ENCODE measurements at regions not wholly inside any gene's neighbourhood (a gene's known extent, or its start where the extent isn't known, plus 50 kb on each side); places are given as distances from the start of the nearest gene placed in this dataset.

DNA sequence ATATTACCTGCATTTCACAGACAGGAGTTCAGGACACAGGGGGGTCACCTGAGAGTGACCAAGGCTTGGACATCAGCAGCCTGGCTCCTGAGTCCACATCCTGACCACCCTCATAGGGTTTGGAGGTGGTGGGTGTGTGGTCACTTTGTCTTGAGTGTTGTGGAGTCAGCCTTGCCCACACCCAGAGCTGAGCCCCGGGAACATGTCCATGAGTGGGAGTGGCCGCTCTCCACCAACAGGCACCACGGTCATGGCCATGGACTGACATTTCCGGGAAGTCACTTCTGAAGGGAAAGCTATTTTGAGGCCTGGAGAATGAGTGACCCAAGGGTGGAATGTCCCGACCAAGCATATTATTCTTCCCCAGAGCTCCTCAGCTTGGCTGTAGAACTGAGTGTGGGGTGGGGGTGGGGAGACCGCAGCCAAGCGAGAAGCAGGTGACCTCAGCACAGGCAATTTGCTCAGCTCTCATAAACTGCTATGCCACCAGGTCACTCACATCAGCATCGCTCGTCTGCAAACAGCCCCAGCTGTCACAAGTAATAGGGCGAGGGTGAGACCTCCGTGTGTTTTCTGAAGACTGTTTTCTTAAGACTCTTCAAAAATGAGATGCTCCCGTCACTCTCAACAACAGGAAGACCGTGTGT, 348.6 kb upstream of the CDH4 start:
- DNase-seq = no peak
- Mint-ChIP-seq H3K27me3 (no peaks in the 10 kb centered on the region), H3K4me3 (no peak overlapping the region), H3K27ac (no peak overlapping the region), H3K36me3 (no peaks in the 10 kb centered on the region), H3K9me3 (peaks cover 4% of the 10 kb centered on the region), H3K4me1 (no peaks in the 10 kb centered on the region)

DNA sequence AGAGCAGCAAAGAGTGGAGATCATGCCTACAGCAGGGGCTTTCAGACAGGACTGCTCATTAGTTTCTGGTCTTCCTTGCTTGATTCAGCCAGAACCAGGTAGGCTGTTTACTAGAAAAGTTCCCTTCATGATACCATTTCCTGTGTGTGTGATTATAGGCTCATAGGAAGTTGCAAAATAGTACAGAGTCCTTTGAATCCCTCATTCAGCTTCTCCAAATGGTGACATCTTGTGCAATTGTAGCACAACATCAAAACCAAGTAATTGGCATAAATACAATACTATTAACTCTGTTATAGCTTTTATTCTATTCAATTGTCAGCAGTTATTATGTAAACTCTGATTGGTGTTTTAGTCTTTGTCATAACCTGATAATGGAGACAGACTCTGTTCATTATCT, 347.3 kb upstream of the CDH4 start:
- Mint-ChIP-seq H3K4me3 (no peak overlapping the region), H3K36me3 (no peaks in the 10 kb centered on the region), H3K4me1 (no peaks in the 10 kb centered on the region), H3K27ac (no peak overlapping the region), H3K27me3 (no peaks in the 10 kb centered on the region), H3K9me3 (peaks cover 4% of the 10 kb centered on the region)
- DNase-seq = no peak

- Mint-ChIP-seq H3K27me3 (no peaks in the 10 kb centered on the region), H3K36me3 (no peaks in the 10 kb centered on the region), H3K4me1 (no peaks in the 10 kb centered on the region), H3K27ac (no peak overlapping the region), H3K4me3 (no peak overlapping the region), H3K9me3 (peaks cover 4% of the 10 kb centered on the region)
- no peak for DNase-seq
Measured at GRCh38 chr20:60905919-60906318, 346.1 kb upstream of the CDH4 start.

GRCh38 chr20:60906555-60906954, 345.5 kb upstream of the CDH4 start:
- H3K9me3 Mint-ChIP-seq = peaks cover 4% of the 10 kb centered on the region
- H3K27ac Mint-ChIP-seq = no peak overlapping the region
- H3K4me3 Mint-ChIP-seq = no peak overlapping the region
- H3K36me3 Mint-ChIP-seq = no peaks in the 10 kb centered on the region
- no peaks in the 10 kb centered on the region for H3K27me3 Mint-ChIP-seq
- no peak for DNase-seq
- H3K4me1 Mint-ChIP-seq = no peaks in the 10 kb centered on the region

- no peak overlapping the region for H3K27ac Mint-ChIP-seq
- peaks cover 8% of the 10 kb centered on the region for H3K9me3 Mint-ChIP-seq
- H3K4me1 Mint-ChIP-seq = no peaks in the 10 kb centered on the region
- no peak overlapping the region for H3K4me3 Mint-ChIP-seq
- no peak for DNase-seq
- peaks cover 18% of the 10 kb centered on the region for H3K27me3 Mint-ChIP-seq
- no peaks in the 10 kb centered on the region for H3K36me3 Mint-ChIP-seq
Measured at GRCh38 chr20:60913298-60913697, 338.8 kb upstream of the CDH4 start.

- Mint-ChIP-seq H3K4me3 (no peak overlapping the region), H3K9me3 (peaks cover 4% of the 10 kb centered on the region), H3K36me3 (no peaks in the 10 kb centered on the region), H3K4me1 (no peaks in the 10 kb centered on the region), H3K27me3 (peaks cover 9% of the 10 kb centered on the region), H3K27ac (no peak overlapping the region)
- no peak for DNase-seq
Measured at GRCh38 chr20:60921022-60921622, 330.9 kb upstream of the CDH4 start.

DNA sequence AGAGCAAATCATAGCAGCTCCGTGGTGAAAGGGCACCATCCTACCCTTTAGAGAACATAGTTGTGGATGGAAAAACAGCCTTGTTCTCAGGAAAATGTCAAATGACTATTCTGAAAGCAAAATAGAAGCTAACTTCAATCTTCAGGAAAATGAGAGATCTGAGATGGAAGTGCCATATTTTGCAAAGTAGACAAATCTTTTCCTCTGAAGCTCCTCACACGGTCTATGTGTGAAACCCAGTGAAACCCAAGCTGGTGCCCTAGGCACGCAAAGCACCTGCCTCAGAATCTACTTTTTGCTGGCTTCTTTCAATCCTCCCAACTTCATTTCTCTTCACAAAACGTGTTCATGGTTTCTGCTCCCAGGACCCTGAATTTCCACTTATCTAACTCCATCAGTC, 325.2 kb upstream of the CDH4 start:
- Mint-ChIP-seq H3K27ac (no peak overlapping the region), H3K4me3 (no peak overlapping the region), H3K4me1 (no peaks in the 10 kb centered on the region), H3K27me3 (peaks cover 4% of the 10 kb centered on the region), H3K36me3 (no peaks in the 10 kb centered on the region), H3K9me3 (no peaks in the 10 kb centered on the region)
- DNase-seq = no peak

GRCh38 chr20:60928341-60928740, 323.7 kb upstream of the CDH4 start:
- H3K27me3 Mint-ChIP-seq = peaks cover 4% of the 10 kb centered on the region
- no peak for DNase-seq

DNA sequence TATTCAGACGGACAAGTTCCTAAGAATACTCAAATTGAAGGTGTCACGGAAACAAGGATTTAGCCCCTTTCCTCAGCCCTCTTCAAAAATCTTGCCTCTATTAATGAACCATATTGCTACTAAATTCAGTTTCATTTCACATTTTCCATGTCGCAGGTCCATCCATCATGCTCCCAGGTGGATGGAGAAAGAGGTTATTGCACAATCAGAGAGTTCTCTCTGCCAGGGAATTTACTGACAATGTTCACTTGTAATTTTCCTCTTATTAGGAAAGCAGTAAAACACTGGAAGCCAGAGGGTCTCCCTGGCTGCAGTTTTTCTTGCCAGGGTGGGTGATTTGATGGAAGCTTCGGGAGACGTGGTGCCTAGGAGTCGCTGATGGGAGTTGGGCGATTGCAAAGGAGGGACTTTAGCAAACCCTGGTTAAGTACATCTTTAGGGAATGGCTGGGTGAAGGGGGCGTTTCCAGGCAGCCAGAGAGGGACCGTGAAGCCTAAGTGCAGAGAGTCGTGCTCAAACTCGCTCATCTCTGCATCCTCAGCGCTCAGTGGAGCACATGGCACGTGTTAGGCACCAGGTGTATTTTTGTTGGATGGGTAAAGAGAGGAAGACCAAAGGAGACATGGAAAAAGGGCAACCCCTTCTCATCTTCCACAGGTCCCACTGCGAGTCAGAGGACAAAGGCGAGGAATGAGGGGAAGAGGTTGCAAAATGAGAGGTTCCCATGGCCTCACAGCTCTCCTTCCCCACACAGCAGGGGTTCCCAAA, 321.9 kb upstream of the CDH4 start:
- Mint-ChIP-seq H3K9me3 (no peaks in the 10 kb centered on the region), H3K36me3 (no peaks in the 10 kb centered on the region), H3K4me1 (no peaks in the 10 kb centered on the region), H3K4me3 (no peak overlapping the region), H3K27ac (no peak overlapping the region), H3K27me3 (peaks cover 4% of the 10 kb centered on the region)
- no peak for DNase-seq

More at GRCh38 chr20:60928341-60928740, 323.7 kb upstream of the CDH4 start:
- Mint-ChIP-seq H3K36me3 (no peaks in the 10 kb centered on the region), H3K27ac (no peak overlapping the region), H3K4me1 (no peaks in the 10 kb centered on the region), H3K4me3 (no peak overlapping the region), H3K9me3 (no peaks in the 10 kb centered on the region)

DNA sequence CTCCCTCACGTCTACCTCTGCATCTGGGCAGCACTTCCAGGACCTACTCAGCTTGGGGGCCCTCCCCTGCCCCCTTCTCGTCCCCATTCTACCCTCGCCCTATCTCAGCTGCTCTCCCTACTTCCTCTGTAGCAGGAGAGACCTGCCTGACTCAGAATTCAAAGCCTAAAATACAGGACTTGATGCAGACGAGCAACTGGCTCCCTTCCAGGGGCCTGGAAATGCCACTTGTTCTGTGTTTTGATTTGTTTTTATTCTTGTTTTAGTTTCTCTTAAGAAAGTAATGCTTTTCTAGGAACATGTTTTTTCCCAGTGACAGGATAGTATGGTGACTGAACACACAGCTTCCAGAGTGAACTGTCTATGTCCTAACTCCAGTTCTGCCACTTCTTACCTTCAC, 320.4 kb upstream of the CDH4 start:
- Mint-ChIP-seq H3K4me1 (no peaks in the 10 kb centered on the region), H3K9me3 (no peaks in the 10 kb centered on the region), H3K36me3 (no peaks in the 10 kb centered on the region), H3K27me3 (peaks cover 6% of the 10 kb centered on the region), H3K4me3 (no peak overlapping the region), H3K27ac (no peak overlapping the region)
- no peak for DNase-seq

GRCh38 chr20:60934724-60935123, 317.3 kb upstream of the CDH4 start:
- no peaks in the 10 kb centered on the region for H3K4me1 Mint-ChIP-seq
- H3K36me3 Mint-ChIP-seq = no peaks in the 10 kb centered on the region

GRCh38 chr20:60935971-60936370, 316.1 kb upstream of the CDH4 start:
- DNase-seq = no peak
- Mint-ChIP-seq H3K4me3 (no peak overlapping the region), H3K9me3 (no peaks in the 10 kb centered on the region), H3K27ac (no peak overlapping the region), H3K27me3 (peaks cover 4% of the 10 kb centered on the region), H3K36me3 (no peaks in the 10 kb centered on the region), H3K4me1 (no peaks in the 10 kb centered on the region)

More at GRCh38 chr20:60934724-60935123, 317.3 kb upstream of the CDH4 start:
- H3K9me3 Mint-ChIP-seq = no peaks in the 10 kb centered on the region
- H3K27me3 Mint-ChIP-seq = peaks cover 7% of the 10 kb centered on the region
- DNase-seq = no peak
- no peak overlapping the region for H3K4me3 Mint-ChIP-seq
- no peak overlapping the region for H3K27ac Mint-ChIP-seq

DNA sequence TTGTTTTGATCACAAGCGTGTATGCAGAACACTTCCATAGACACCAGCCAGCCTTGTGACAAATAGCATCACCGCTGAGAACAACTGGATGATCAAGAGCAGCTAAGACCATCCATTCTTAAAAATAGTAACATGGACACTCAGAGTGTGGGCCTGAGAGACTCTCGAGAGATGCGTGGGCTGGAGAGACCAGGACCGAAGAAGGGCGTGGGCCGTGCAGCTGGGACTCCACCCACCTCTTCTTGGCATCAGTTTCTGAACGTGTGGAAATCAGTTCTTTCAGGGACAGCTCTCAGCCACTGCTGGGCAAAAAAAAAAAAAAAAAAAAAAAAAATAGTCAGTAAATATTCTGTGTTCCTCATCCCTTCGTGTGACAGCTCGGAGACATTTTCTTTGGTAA, 314.5 kb upstream of the CDH4 start:
- Mint-ChIP-seq H3K27ac (no peak overlapping the region), H3K4me3 (no peak overlapping the region), H3K9me3 (no peaks in the 10 kb centered on the region), H3K4me1 (no peaks in the 10 kb centered on the region), H3K27me3 (peaks cover 4% of the 10 kb centered on the region), H3K36me3 (no peaks in the 10 kb centered on the region)
- no peak for DNase-seq

- Mint-ChIP-seq H3K27ac (no peak overlapping the region), H3K9me3 (no peaks in the 10 kb centered on the region), H3K36me3 (no peaks in the 10 kb centered on the region), H3K27me3 (peaks cover 4% of the 10 kb centered on the region), H3K4me1 (no peaks in the 10 kb centered on the region), H3K4me3 (no peak overlapping the region)
- no peak for DNase-seq
Measured at GRCh38 chr20:60941379-60941778, 310.7 kb upstream of the CDH4 start.

DNA sequence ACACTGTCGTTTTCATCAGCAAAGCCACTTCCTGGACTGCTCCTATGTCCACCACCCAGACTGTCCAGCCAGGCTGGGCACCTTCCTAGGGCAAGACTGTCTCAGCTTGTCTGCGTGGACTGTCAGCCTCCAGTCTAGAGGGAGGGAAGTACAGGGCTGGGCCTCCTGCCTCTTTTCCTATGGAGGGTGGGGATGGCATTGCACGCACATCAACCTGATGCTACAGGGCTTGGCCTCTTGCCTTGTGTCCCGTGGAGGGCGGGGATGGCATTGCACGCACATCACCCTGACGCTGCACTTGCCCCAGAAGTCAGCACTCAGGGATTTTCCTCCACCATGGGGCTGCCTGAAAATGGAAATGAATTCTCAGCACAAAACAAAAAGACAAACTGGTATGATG, 304.2 kb upstream of the CDH4 start:
- Mint-ChIP-seq H3K27ac (no peak overlapping the region), H3K4me3 (no peak overlapping the region), H3K27me3 (no peaks in the 10 kb centered on the region), H3K36me3 (no peaks in the 10 kb centered on the region), H3K9me3 (no peaks in the 10 kb centered on the region), H3K4me1 (no peaks in the 10 kb centered on the region)
- DNase-seq = no peak

DNA sequence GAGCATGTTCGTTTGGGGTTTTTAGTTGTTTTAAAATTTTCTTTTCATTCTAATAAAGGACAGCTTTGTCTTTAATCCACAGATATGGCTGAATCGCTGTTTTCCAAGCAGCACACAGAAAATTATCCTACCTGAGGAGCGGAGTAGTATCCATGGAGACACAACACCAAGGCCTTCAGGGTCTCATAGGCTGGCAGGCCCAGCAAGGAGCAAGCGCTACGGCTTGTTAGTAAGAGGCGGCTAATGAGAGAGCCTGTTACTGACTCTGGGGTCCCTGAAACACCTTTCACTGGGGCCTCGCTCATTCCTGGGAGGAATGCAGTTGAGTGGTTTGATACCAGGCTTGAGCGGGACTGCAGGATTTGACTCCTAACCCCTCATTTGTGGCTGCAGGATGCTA, 303.8 kb upstream of the CDH4 start:
- Mint-ChIP-seq H3K9me3 (no peaks in the 10 kb centered on the region), H3K27ac (no peak overlapping the region), H3K4me3 (no peak overlapping the region), H3K36me3 (no peaks in the 10 kb centered on the region), H3K27me3 (no peaks in the 10 kb centered on the region), H3K4me1 (no peaks in the 10 kb centered on the region)
- no peak for DNase-seq

All from activated naive CD8-positive, alpha-beta T cell treated with anti-CD3 and anti-CD28 coated beads for 36 hours (primary cell).